ENCODE measurements at regions not wholly inside any gene's neighbourhood (a gene's known extent, or its start where the extent isn't known, plus 50 kb on each side); places are given as distances from the start of the nearest gene placed in this dataset.

GRCh38 chr2:64274399-64275173 lies 130.4 kb upstream of the PELI1 start:
- peaks cover 3% of the 10 kb centered on the region for H3K9me1 ChIP-seq (ENCODE audit: control insufficient read depth, extremely low read depth, insufficient read depth, low read length)
- H3K4me1 ChIP-seq (ENCODE audit: control insufficient read depth, extremely low read depth, insufficient read depth, low read length) = peaks cover 56% of the 10 kb centered on the region
- no peaks in the 10 kb centered on the region for H3K27me3 ChIP-seq (ENCODE audit: control insufficient read depth, extremely low read depth, insufficient read depth, low read length)
- TF ChIP-seq CTCF (optimal IDR thresholded peaks at IDR 0.05 in 1 of 3, IDR thresholded peaks at IDR 0.05 in 1 of 3, conservative IDR thresholded peaks at IDR 0.05 in 1 of 3; ENCODE audit: extremely low read depth in 1 of 3, insufficient read depth in 2 of 3, low read length in 3 of 3) = no peak
- TF ChIP-seq EZH2 (IDR thresholded peaks at IDR 0.05; ENCODE audit: low read length) = no peak
- FAIRE-seq (peak; percentile 13), DNase-seq (ENCODE audit: low read depth, low spot score) (peak; percentile 26)
- peak overlapping the region; percentile 63 for H3K9ac ChIP-seq (ENCODE audit: control insufficient read depth, extremely low read depth, insufficient read depth, low read length)
- peak overlapping the region; percentile 87 for H3K4me2 ChIP-seq (ENCODE audit: control insufficient read depth, extremely low read depth, insufficient read depth, low read depth, low read length)
- no peak overlapping the region for H2AFZ ChIP-seq (ENCODE audit: control insufficient read depth, low read length)
- no peaks in the 10 kb centered on the region for H3K79me2 ChIP-seq (ENCODE audit: control insufficient read depth, insufficient read depth, low read length)
- dilution Hi-C loops (cut with MboI; ENCODE audit: extremely low pct_ligation_motif_present, low sequenced_read_pairs) = no loop called here
- H3K4me3 ChIP-seq (ENCODE audit: control insufficient read depth in 2 of 3, extremely low read depth in 1 of 3, insufficient read depth in 2 of 3, low read depth in 1 of 3, low read length in 3 of 3) = peak overlapping the region in 2 of 3 experiments; percentile 28 to 40
- H4K20me1 ChIP-seq (ENCODE audit: control insufficient read depth, extremely low read depth, insufficient read depth, low read length) = no peaks in the 10 kb centered on the region
- H3K27ac ChIP-seq (ENCODE audit: control insufficient read depth, insufficient read depth, low read length) = peak overlapping the region; percentile 91
- no peaks in the 10 kb centered on the region for H3K36me3 ChIP-seq (ENCODE audit: control insufficient read depth in 2 of 2, extremely low read depth in 1 of 2, insufficient read depth in 2 of 2, low read length in 2 of 2)
- peaks cover 4% of the 10 kb centered on the region for H3K9me3 ChIP-seq (ENCODE audit: control insufficient read depth, low read depth, low read length)

- dilution Hi-C loops (cut with MboI; ENCODE audit: extremely low pct_ligation_motif_present, low sequenced_read_pairs) = no loop called here
- H3K4me1 ChIP-seq (ENCODE audit: control insufficient read depth, extremely low read depth, insufficient read depth, low read length) = peaks cover 56% of the 10 kb centered on the region
- TF ChIP-seq CTCF (optimal IDR thresholded peaks at IDR 0.05 in 1 of 3, IDR thresholded peaks at IDR 0.05 in 1 of 3, conservative IDR thresholded peaks at IDR 0.05 in 1 of 3; ENCODE audit: extremely low read depth in 1 of 3, insufficient read depth in 2 of 3, low read length in 3 of 3) = no peak
- no peak for TF ChIP-seq EZH2 (IDR thresholded peaks at IDR 0.05; ENCODE audit: low read length)
Observed at GRCh38 chr2:64275174-64275466, 130.9 kb upstream of the PELI1 start.

More at GRCh38 chr2:64275174-64275466, 130.9 kb upstream of the PELI1 start:
- H4K20me1 ChIP-seq (ENCODE audit: control insufficient read depth, extremely low read depth, insufficient read depth, low read length) = no peaks in the 10 kb centered on the region
- H3K9me3 ChIP-seq (ENCODE audit: control insufficient read depth, low read depth, low read length) = peaks cover 4% of the 10 kb centered on the region
- DNase-seq (ENCODE audit: low read depth, low spot score) = no peak
- no peaks in the 10 kb centered on the region for H3K79me2 ChIP-seq (ENCODE audit: control insufficient read depth, insufficient read depth, low read length)
- H2AFZ ChIP-seq (ENCODE audit: control insufficient read depth, low read length) = no peak overlapping the region
- H3K4me3 ChIP-seq (ENCODE audit: control insufficient read depth in 2 of 3, extremely low read depth in 1 of 3, insufficient read depth in 2 of 3, low read depth in 1 of 3, low read length in 3 of 3) = no peak overlapping the region
- no peak overlapping the region for H3K9ac ChIP-seq (ENCODE audit: control insufficient read depth, extremely low read depth, insufficient read depth, low read length)
- FAIRE-seq = no peak
- no peak overlapping the region for H3K27ac ChIP-seq (ENCODE audit: control insufficient read depth, insufficient read depth, low read length)
- peaks cover 3% of the 10 kb centered on the region for H3K9me1 ChIP-seq (ENCODE audit: control insufficient read depth, extremely low read depth, insufficient read depth, low read length)
- no peaks in the 10 kb centered on the region for H3K36me3 ChIP-seq (ENCODE audit: control insufficient read depth in 2 of 2, extremely low read depth in 1 of 2, insufficient read depth in 2 of 2, low read length in 2 of 2)
- H3K4me2 ChIP-seq (ENCODE audit: control insufficient read depth, extremely low read depth, insufficient read depth, low read depth, low read length) = no peak overlapping the region
- no peaks in the 10 kb centered on the region for H3K27me3 ChIP-seq (ENCODE audit: control insufficient read depth, extremely low read depth, insufficient read depth, low read length)
